Urothelium cell line (cell line): ENCODE measurements at regions not wholly inside any gene's neighbourhood (a gene's known extent, or its start where the extent isn't known, plus 50 kb on each side); places are given as distances from the start of the nearest gene placed in this dataset.

Source experiments
- DNase-seq: peaks from one replicate; pipeline ENCODE4 v3.0.0; 2011; ENCODE audit warnings: low spot score, mixed read lengths
- FAIRE-seq: peaks from 2 replicates; lab custom pipeline; 2011; peaks lifted over from hg19 to GRCh38; lab: Jason Lieb, UNC

DNA sequence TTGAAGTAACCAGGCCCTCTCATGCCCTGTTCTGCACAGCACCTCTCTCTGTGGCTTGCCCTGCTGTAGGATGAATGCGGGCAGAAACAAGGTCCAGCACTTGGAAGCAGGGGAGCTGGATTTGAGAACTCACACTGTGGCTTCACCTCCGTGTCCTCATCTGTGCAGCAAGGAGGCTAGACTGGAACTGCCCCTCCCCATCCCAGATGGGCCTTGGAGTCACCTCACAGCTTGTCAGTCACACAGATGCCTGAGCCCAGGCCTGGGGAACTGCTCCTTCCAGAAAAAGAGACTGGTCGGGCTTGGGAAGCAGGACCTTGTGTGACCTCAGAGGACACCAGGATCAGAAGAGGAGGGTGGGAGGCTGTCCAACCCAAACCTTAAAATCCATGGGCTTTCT, 180.8 kb downstream of the CCT6B start:
- DNase-seq (no peak), FAIRE-seq (no peak)

GRCh38 chr17:34776456-34777443, 184.5 kb downstream of the CCT6B start:
- FAIRE-seq: no peak
- DNase-seq: no peak

DNA sequence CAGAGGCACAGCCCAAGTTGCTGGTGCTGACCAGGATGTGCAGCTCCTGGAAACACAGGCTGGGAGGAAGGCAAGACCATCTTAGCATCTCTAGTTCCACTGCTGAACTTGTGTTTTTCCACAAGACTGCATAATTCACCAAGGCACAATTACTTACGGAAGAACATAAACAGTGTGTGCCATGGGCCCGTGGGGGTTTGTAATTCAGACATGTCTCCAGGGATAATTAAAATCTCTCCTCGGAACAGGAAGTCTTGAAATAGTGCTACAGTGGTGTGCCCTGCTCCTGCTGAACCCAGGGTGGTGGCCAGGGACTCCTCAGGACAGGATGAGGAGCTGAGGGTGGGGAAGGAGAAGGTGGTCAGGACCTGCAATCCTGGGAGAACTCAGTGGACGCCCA, 188.2 kb downstream of the CCT6B start:
- DNase-seq: no peak
- FAIRE-seq: no peak

DNA sequence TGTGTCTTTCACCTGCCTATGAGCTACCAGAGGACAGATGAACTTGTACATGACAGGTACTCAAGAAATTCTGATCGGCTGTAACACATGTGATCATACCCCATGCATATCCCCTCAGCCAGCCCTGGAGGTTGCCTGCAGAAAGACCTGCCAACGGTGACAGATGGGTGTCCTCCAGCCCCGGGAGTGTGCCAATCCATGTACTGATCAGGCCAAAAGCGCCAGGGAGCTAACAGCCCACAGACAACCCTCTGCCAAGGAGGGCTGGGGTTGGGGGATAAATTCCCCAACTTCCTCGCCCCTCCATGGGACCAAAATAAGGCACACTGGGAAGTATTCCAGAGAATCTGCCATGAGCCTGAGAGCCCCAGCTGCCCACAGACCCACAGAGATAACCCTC, 189.4 kb downstream of the CCT6B start:
- DNase-seq: no peak
- FAIRE-seq: no peak

DNA sequence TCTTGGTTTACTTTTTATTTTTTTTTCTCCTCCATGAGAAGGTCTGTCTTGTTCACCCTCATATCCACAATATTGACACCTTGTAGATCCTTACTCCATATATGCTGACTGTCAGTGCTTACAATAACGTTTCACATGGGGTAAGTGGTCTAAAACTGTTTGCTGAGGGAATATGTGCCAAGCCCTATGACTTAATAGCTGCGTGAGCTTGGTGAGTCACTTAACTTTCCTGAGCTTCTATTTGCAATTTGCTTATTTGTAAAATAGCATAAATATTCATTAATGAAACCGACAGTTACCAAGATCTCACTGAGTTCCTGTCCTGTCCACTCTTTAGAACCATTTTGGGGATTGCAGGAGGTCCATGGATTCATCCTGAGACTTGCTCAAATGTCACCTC, 190.7 kb downstream of the CCT6B start:
- DNase-seq (no peak), FAIRE-seq (no peak)

- FAIRE-seq (peak; percentile 96), DNase-seq (no peak)
Measured at GRCh38 chr17:34769899-34770298, 190.5 kb downstream of the TMEM132E start.

GRCh38 chr17:34769049-34769448, 189.7 kb downstream of the TMEM132E start:
- no peak for DNase-seq
- no peak for FAIRE-seq

GRCh38 chr17:34765291-34765690, 185.9 kb downstream of the TMEM132E start:
- DNase-seq (no peak), FAIRE-seq (no peak)

- no peak for FAIRE-seq
Measured at GRCh38 chr17:34764716-34765115, 185.3 kb downstream of the TMEM132E start.

GRCh38 chr17:34763728-34764665, 184.6 kb downstream of the TMEM132E start:
- no peak for FAIRE-seq
- DNase-seq: no peak

More at GRCh38 chr17:34764716-34765115, 185.3 kb downstream of the TMEM132E start:
- no peak for DNase-seq

DNA sequence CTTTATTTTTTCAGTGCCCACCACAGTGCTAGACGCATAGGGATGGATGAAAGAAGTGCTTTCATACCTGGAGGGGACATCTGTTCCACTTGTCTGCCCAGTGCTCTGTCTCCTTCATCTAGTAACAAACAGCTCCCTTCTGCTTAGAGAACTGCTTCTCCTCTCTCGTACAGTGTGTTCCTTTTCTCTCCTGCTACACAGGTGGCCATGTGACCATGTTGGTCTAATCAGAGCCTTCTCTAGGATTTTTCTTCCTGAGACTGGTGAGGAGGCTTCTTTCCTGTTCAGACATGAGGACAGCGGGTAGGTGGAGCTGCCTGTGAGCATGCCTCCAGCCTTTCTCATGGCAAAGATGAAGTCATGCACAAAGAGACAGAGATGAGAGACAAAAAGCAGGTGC, 182.7 kb downstream of the TMEM132E start:
- DNase-seq: no peak

GRCh38 chr17:34761646-34762045, 182.3 kb downstream of the TMEM132E start:
- no peak for DNase-seq
- FAIRE-seq: no peak

More for the DNA sequence above, 182.7 kb downstream of the TMEM132E start:
- FAIRE-seq: no peak

DNA sequence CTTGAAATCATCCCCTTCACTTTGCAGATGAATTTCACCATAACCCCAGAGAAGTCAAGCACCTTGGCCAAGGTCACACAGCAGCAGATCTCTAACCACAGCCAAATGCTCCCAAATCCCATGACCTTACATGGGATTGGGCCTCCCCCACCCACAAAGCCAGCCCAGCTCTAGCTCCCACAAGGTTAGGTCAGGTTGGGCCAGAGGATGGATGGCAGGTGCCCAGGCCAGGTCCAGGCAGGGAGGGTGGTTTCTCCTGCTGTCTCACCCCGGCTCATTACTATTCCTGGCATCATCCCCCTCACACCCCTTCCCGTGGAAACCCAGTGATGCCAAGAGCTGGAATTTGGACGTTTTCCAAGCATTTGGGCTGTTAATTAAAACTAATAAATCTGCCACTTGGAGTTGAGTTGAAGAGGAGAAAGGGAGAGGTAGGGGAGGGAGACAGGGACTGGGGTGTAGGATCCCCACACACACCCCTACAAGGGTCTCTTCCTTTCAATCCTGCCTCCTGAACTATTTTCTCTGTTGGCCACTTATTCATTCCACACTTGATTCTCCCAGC, 181.6 kb downstream of the TMEM132E start:
- DNase-seq (no peak), FAIRE-seq (no peak)

GRCh38 chr17:34758718-34759117, 179.3 kb downstream of the TMEM132E start:
- no peak for FAIRE-seq
- no peak for DNase-seq

- FAIRE-seq (no peak), DNase-seq (no peak)
Measured at GRCh38 chr17:34758316-34758715, 178.9 kb downstream of the TMEM132E start.

DNA sequence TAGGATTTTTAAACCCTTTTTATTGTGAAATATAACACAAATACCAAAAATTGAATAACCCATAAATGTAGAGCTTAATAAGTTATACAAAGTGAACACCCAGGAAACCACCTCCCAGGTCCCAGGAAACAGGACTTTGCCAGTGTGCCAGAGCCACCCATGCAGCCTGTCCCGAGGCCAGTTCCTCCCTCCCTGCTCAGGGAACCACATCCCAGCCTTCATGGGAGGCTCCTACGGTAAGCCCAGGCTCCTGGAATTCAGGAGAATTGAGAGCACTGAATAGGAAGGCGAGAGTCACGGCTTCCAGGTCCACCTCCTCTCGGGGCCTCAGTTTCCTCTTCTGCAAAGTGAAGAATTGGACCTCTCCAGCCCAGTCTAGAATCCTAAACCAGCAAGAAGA, 178.2 kb downstream of the TMEM132E start:
- no peak for DNase-seq
- no peak for FAIRE-seq

DNA sequence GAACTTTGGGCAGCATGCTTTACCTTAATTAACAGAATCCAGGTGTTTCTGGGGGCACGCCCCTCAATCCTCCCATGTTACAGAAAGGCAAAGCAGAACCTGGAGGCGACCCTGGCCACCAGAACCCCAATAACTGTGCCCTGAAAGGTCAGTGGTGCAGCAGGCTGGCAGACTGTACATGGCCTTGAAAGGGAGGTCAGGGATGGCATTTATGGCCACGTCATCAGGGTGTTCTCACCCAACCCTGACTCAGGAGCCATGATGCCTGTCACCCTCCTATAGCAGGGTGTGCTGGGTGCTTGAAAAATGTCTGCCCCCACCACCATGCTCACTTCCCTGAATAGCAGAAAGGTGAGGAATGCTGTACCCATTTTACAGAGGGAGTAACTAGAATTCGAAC, 177.7 kb downstream of the TMEM132E start:
- no peak for DNase-seq
- FAIRE-seq: no peak

- FAIRE-seq (no peak), DNase-seq (peak; percentile 21)
Measured at GRCh38 chr17:34756637-34757021, 177.2 kb downstream of the TMEM132E start.

DNA sequence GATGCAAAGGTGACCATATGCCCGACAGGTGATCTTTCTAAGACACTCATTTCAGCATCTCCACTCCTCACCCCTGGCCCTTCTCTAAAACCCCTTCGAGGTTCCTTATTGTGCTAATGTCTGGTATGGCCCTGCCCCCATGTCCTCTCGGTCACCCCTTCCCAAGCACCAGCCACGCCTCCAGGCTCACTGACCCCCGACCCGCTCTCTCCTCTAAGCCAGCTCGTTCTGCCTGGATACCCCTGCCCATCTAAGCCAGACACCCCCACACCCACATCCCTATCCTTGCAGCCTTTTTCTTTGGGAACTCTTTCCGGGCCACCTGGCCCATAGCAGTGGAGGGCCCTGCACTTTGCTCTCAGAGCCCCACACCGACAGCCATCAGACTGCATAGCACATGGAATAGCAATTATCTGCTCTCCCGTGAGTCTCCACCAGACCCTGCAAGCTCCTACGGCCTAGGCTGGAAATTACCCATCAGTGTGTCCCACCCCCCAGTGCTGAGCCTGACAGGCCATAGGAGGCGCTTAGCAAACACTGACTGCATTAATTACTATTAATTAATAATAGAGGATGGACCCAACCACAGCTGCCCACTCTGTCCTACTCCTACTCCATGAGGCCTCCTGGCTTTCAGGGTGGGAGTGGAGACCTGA, 176.7 kb downstream of the TMEM132E start:
- FAIRE-seq: no peak
- DNase-seq: no peak

DNA sequence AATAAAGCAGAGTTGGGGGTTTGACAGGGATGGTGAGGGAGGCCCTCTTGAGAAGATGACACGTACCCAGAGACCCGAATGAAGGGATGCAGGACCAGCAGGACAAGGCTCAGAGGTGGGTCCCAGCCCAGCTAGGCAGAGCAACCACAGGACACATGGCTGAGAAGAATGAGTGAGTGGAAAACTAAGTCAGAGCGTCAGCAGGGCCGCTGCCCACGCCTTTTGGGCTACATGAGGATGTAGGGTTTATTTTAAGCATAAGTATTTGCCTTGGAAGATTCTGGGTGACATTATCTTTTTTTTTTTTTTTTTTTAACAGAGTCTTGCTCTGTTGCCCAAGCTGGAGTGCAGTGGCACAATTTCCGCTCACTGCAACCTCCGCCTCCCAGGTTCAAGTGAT, 176.0 kb downstream of the TMEM132E start:
- no peak for FAIRE-seq
- no peak for DNase-seq

GRCh38 chr17:34750004-34750403, 170.6 kb downstream of the TMEM132E start:
- FAIRE-seq (no peak), DNase-seq (no peak)
